ENCODE measurements at regions not wholly inside any gene's neighbourhood (a gene's known extent, or its start where the extent isn't known, plus 50 kb on each side); places are given as distances from the start of the nearest gene placed in this dataset.

- no peak for TF ChIP-seq MAX (IDR thresholded peaks at IDR 0.05; ENCODE audit: low read depth, low read length)
- no peak for TF ChIP-seq POLR2A (IDR thresholded peaks at IDR 0.05; ENCODE audit: extremely low read depth, insufficient read length)
- TF ChIP-seq MYC (IDR thresholded peaks at IDR 0.05; ENCODE audit: low read depth, low read length), result no peak
- TF ChIP-seq CTCF (IDR thresholded peaks at IDR 0.05; ENCODE audit: low read depth, low read length), result no peak
- no peak overlapping the region for H3K4me3 ChIP-seq (ENCODE audit: low read depth, low read length)
- DNase-seq (ENCODE audit: low read depth), result no peak
Observed at GRCh38 chr16:6492742-6493141, 839.9 kb upstream of the RBFOX1 start.

- H3K4me3 ChIP-seq (ENCODE audit: low read depth, low read length), result no peak overlapping the region
- DNase-seq (ENCODE audit: low read depth), result no peak
- no peak for TF ChIP-seq CTCF (IDR thresholded peaks at IDR 0.05; ENCODE audit: low read depth, low read length)
- no peak for TF ChIP-seq POLR2A (IDR thresholded peaks at IDR 0.05; ENCODE audit: extremely low read depth, insufficient read length)
- TF ChIP-seq MYC (IDR thresholded peaks at IDR 0.05; ENCODE audit: low read depth, low read length), result no peak
- no peak for TF ChIP-seq MAX (IDR thresholded peaks at IDR 0.05; ENCODE audit: low read depth, low read length)
Observed at GRCh38 chr16:6484935-6485334, 847.7 kb upstream of the RBFOX1 start.

GRCh38 chr16:6484081-6484480, 848.6 kb upstream of the RBFOX1 start:
- TF ChIP-seq POLR2A (IDR thresholded peaks at IDR 0.05; ENCODE audit: extremely low read depth, insufficient read length), result no peak
- TF ChIP-seq MAX (IDR thresholded peaks at IDR 0.05; ENCODE audit: low read depth, low read length), result no peak
- TF ChIP-seq MYC (IDR thresholded peaks at IDR 0.05; ENCODE audit: low read depth, low read length), result no peak
- TF ChIP-seq CTCF (IDR thresholded peaks at IDR 0.05; ENCODE audit: low read depth, low read length), result no peak
- no peak overlapping the region for H3K4me3 ChIP-seq (ENCODE audit: low read depth, low read length)
- DNase-seq (ENCODE audit: low read depth), result no peak

- no peak overlapping the region for H3K4me3 ChIP-seq (ENCODE audit: low read depth, low read length)
- no peak for DNase-seq (ENCODE audit: low read depth)
Observed at GRCh38 chr16:6483469-6484033, 849.1 kb upstream of the RBFOX1 start.

GRCh38 chr16:6482696-6483468, 849.8 kb upstream of the RBFOX1 start:
- no peak for DNase-seq (ENCODE audit: low read depth)
- H3K4me3 ChIP-seq (ENCODE audit: low read depth, low read length), result no peak overlapping the region
- TF ChIP-seq CTCF (IDR thresholded peaks at IDR 0.05; ENCODE audit: low read depth, low read length) (no peak), MYC (IDR thresholded peaks at IDR 0.05; ENCODE audit: low read depth, low read length) (no peak), POLR2A (IDR thresholded peaks at IDR 0.05; ENCODE audit: extremely low read depth, insufficient read length) (no peak), MAX (IDR thresholded peaks at IDR 0.05; ENCODE audit: low read depth, low read length) (no peak)

More at GRCh38 chr16:6483469-6484033, 849.1 kb upstream of the RBFOX1 start:
- TF ChIP-seq CTCF (IDR thresholded peaks at IDR 0.05; ENCODE audit: low read depth, low read length) (no peak), MAX (IDR thresholded peaks at IDR 0.05; ENCODE audit: low read depth, low read length) (no peak), MYC (IDR thresholded peaks at IDR 0.05; ENCODE audit: low read depth, low read length) (no peak), POLR2A (IDR thresholded peaks at IDR 0.05; ENCODE audit: extremely low read depth, insufficient read length) (no peak)
